ENCODE measurements at regions not wholly inside any gene's neighbourhood (a gene's known extent, or its start where the extent isn't known, plus 50 kb on each side); places are given as distances from the start of the nearest gene placed in this dataset.

GRCh38 chr11:19326499-19326898 lies 85.8 kb upstream of the E2F8 start:
- no peak overlapping the region for H3K27ac ChIP-seq
- DNase-seq (ENCODE audit: low spot score) = no peak
- ChIA-PET POLR2A (ENCODE audit: low non-redundant PET) (no interaction called here), CTCF (interaction anchor here (0.8 to 1.2 kb wide), 2 partner anchors 18 to 255 kb away, joined by 5 to 7 read pairs; no protein-coding TSS in a partner anchor)
- TF ChIP-seq CTCF (conservative IDR thresholded peaks at IDR 0.05; ENCODE audit: low read depth) = no peak

GRCh38 chr11:19323502-19323901 lies 82.8 kb upstream of the E2F8 start:
- ChIA-PET POLR2A (ENCODE audit: low non-redundant PET) (no interaction called here), CTCF (interaction anchor here (0.6 to 1.3 kb wide), 8 partner anchors 83 to 1963 kb away, joined by 3 to 9 read pairs (median 4); no protein-coding TSS in a partner anchor)
- H3K27ac ChIP-seq = no peak overlapping the region
- DNase-seq (ENCODE audit: low spot score) = no peak
- no peak for TF ChIP-seq CTCF (conservative IDR thresholded peaks at IDR 0.05; ENCODE audit: low read depth)

GRCh38 chr11:19321351-19321750 lies 80.6 kb upstream of the E2F8 start:
- no peak overlapping the region for H3K27ac ChIP-seq
- POLR2A ChIA-PET (ENCODE audit: low non-redundant PET) = no interaction called here
- no peak for TF ChIP-seq CTCF (conservative IDR thresholded peaks at IDR 0.05; ENCODE audit: low read depth)
- CTCF ChIA-PET = interaction anchor here (0.7 kb wide), 1 partner anchor 90 kb away, joined by 3 read pairs; no protein-coding TSS in a partner anchor
- no peak for DNase-seq (ENCODE audit: low spot score)

- CTCF ChIA-PET = interaction anchor here (0.6 to 0.7 kb wide), 2 partner anchors 14 to 91 kb away, joined by 3 to 4 read pairs; no protein-coding TSS in a partner anchor
- POLR2A ChIA-PET (ENCODE audit: low non-redundant PET) = no interaction called here
- DNase-seq (ENCODE audit: low spot score) = no peak
- TF ChIP-seq CTCF (conservative IDR thresholded peaks at IDR 0.05; ENCODE audit: low read depth) = no peak
- H3K27ac ChIP-seq = no peak overlapping the region
Observed at GRCh38 chr11:19320827-19321226, 80.1 kb upstream of the E2F8 start.

- H3K27ac ChIP-seq = no peak overlapping the region
- ChIA-PET CTCF (interaction anchor here (0.7 kb wide), 1 partner anchor 192 kb away, joined by 3 read pairs; no protein-coding TSS in a partner anchor), POLR2A (ENCODE audit: low non-redundant PET) (no interaction called here)
- no peak for DNase-seq (ENCODE audit: low spot score)
- TF ChIP-seq CTCF (conservative IDR thresholded peaks at IDR 0.05; ENCODE audit: low read depth) = no peak
Observed at GRCh38 chr11:19316434-19316833, 75.7 kb upstream of the E2F8 start.

GRCh38 chr11:19315511-19315910 lies 74.8 kb upstream of the E2F8 start:
- ChIA-PET POLR2A (ENCODE audit: low non-redundant PET) (no interaction called here), CTCF (no interaction called here)
- no peak for TF ChIP-seq CTCF (conservative IDR thresholded peaks at IDR 0.05; ENCODE audit: low read depth)
- H3K27ac ChIP-seq = no peak overlapping the region
- DNase-seq (ENCODE audit: low spot score) = no peak
